ENCODE measurements at regions not wholly inside any gene's neighbourhood (a gene's known extent, or its start where the extent isn't known, plus 50 kb on each side); places are given as distances from the start of the nearest gene placed in this dataset.

DNA sequence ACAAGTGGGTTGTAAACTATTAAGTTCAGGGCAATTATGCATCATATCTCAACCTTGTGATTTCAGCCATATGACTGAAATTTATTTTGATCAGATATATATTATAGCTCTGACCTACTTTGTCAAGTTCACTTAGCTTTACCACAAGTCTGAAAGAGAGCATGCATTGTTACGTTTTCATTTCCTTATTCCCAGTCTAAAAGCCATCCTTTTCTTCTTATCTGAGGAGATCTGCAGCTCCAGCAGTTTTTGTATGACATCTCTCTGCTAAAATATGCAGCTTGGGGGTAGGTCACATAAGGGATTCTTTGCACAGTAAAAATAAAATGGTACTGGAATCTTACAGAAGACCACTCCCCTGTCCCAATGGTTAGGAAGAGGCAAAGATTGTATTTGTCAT lies 1682.8 kb upstream of the FLRT2 start:
- H3K36me3 Mint-ChIP-seq: no peaks in the 10 kb centered on the region
- no peak overlapping the region for H3K27ac Mint-ChIP-seq
- DNase-seq (no peak), ATAC-seq (no peak)
- no peaks in the 10 kb centered on the region for H3K27me3 Mint-ChIP-seq
- H3K9me3 Mint-ChIP-seq (ENCODE audit: low read depth): peaks cover 1% of the 10 kb centered on the region
- H3K4me1 Mint-ChIP-seq: no peaks in the 10 kb centered on the region
- no peak overlapping the region for H3K4me3 Mint-ChIP-seq
- CTCF ChIA-PET: no interaction called here

DNA sequence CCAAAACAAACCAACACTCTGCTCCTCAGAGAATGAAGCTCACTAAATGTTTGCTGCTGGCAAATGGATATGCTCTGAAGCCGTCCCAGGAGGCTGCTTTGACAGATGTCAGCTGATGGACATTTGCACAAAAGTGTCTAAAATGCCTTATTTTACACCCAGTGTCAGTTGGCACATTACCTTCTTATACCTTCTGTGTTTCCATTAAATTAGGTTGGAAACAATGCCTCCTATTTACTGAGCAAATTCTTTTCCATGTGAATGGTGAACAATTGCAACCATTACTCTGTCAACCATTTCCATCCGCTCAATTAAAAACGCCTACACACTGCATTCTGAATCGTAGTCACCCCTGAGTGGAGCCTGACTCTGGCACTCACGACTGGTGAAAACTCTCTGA lies 1679.9 kb upstream of the FLRT2 start:
- H3K27me3 Mint-ChIP-seq: no peaks in the 10 kb centered on the region
- H3K36me3 Mint-ChIP-seq: no peaks in the 10 kb centered on the region
- DNase-seq (no peak), ATAC-seq (no peak)
- H3K27ac Mint-ChIP-seq: no peak overlapping the region
- H3K4me3 Mint-ChIP-seq: no peak overlapping the region
- H3K4me1 Mint-ChIP-seq: no peaks in the 10 kb centered on the region
- H3K9me3 Mint-ChIP-seq (ENCODE audit: low read depth): no peaks in the 10 kb centered on the region
- CTCF ChIA-PET: no interaction called here

DNA sequence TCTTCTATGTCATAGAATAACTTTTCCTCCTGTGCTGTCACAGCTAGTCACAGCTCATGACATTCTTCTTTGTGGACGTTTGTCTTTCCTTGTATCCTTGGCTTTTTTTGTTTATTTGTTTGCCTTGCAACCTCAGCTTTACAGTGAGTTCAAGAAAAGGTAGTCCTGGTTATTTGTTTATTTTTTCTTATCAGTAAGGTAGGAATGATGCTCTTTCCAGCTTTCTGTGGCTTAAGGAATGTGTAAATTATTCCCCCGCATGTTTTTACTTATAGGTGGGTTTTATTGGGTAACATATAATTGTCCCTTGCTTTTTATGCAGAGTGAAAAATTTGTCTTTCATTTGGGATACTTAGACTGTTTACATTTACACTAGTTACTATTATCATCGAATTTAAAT lies 1673.6 kb upstream of the FLRT2 start:
- no peaks in the 10 kb centered on the region for H3K36me3 Mint-ChIP-seq
- H3K9me3 Mint-ChIP-seq (ENCODE audit: low read depth): peaks cover 14% of the 10 kb centered on the region
- no peak overlapping the region for H3K27ac Mint-ChIP-seq
- no peak overlapping the region for H3K4me3 Mint-ChIP-seq
- ATAC-seq (no peak), DNase-seq (no peak)
- no peaks in the 10 kb centered on the region for H3K27me3 Mint-ChIP-seq
- no peaks in the 10 kb centered on the region for H3K4me1 Mint-ChIP-seq
- CTCF ChIA-PET: no interaction called here

DNA sequence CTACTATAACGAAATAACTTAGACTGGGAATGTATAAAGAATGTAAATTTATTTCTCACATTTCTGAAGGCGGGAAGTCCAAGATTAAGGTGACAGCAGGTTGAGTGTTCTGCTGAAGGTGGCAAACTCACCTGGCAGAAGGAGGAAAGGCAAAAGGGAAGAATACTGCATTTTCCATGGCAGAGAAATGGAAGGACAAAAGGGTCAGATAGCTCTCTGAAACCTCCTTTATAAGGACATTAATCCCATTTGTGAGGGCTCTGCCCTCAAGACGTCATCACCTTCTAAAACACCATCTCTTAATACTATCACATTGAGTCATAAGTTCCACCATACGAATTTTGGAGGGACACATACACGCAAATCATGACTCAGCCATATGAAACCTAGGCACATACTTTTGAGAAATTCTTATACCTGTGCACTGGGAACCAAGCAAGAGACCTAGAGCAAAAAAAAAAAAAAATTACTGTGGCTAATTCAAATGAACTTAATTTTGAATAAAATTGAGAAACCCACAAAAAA lies 1669.3 kb upstream of the FLRT2 start:
- Mint-ChIP-seq H3K27ac (no peak overlapping the region), H3K27me3 (no peaks in the 10 kb centered on the region), H3K36me3 (no peaks in the 10 kb centered on the region), H3K9me3 (ENCODE audit: low read depth) (peaks cover 14% of the 10 kb centered on the region), H3K4me1 (no peaks in the 10 kb centered on the region), H3K4me3 (no peak overlapping the region)
- CTCF ChIA-PET: no interaction called here
- ATAC-seq (no peak), DNase-seq (no peak)

DNA sequence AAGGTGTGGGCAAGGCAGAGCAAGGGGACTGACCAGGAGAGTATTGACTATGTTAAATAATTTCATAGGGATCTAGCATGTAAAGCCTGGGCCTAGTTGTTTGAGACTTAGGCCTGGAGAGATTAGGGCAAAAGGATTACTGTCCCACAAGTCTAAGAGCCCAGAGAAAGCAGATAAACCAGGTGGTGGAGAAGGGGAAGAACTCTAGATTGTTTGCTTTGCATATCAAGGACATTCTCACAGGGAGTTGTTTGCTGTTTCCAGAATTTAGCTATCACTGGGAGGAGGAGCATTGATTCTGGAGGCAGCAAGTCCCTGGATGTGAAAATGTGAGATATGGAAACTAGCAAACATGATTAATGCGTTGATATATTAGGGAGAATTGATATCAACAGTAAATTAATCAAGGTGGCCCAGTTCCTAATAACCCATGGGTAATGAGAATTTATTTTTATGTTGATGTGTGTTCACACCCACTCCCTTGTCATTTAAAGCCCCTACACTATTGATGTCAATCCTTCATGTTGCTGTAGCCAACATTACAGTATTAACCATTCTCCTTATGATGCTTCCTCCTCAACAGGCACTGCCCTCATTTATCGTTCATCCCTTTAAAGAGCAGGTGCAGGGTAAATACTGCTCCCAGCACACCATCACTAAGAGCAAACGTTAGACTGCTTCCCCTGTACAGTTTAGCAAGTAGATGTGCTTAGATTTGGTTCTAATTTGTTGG lies 1666.7 kb upstream of the FLRT2 start:
- Mint-ChIP-seq H3K36me3 (no peaks in the 10 kb centered on the region), H3K9me3 (ENCODE audit: low read depth) (peaks cover 7% of the 10 kb centered on the region), H3K27me3 (no peaks in the 10 kb centered on the region), H3K4me3 (no peak overlapping the region), H3K27ac (no peak overlapping the region), H3K4me1 (no peaks in the 10 kb centered on the region)
- no peak for DNase-seq
- ATAC-seq: no peak
- CTCF ChIA-PET: no interaction called here

DNA sequence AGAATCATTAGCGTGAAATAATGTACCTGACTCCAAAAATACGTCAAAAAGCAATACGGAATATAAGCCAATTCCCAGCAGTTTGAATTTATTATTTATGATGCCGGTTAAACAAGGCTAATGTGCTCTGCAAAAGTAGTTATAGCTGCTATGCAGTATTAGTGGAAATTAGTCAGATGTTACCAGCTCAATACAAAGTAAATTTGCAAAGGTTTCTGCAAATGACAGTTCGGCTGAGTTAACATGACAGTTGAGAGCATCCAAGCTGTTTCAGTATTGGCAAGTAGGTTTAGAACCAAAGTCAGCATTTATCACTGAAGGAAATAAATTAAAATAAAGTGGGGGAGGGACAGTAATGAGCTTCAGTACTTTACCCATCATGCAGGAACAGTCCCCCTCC lies 1665.8 kb upstream of the FLRT2 start:
- no peak overlapping the region for H3K27ac Mint-ChIP-seq
- H3K4me3 Mint-ChIP-seq: no peak overlapping the region
- H3K36me3 Mint-ChIP-seq: no peaks in the 10 kb centered on the region
- CTCF ChIA-PET: no interaction called here
- H3K9me3 Mint-ChIP-seq (ENCODE audit: low read depth): peaks cover 6% of the 10 kb centered on the region
- H3K27me3 Mint-ChIP-seq: no peaks in the 10 kb centered on the region
- no peak for ATAC-seq
- DNase-seq: no peak
- no peaks in the 10 kb centered on the region for H3K4me1 Mint-ChIP-seq

DNA sequence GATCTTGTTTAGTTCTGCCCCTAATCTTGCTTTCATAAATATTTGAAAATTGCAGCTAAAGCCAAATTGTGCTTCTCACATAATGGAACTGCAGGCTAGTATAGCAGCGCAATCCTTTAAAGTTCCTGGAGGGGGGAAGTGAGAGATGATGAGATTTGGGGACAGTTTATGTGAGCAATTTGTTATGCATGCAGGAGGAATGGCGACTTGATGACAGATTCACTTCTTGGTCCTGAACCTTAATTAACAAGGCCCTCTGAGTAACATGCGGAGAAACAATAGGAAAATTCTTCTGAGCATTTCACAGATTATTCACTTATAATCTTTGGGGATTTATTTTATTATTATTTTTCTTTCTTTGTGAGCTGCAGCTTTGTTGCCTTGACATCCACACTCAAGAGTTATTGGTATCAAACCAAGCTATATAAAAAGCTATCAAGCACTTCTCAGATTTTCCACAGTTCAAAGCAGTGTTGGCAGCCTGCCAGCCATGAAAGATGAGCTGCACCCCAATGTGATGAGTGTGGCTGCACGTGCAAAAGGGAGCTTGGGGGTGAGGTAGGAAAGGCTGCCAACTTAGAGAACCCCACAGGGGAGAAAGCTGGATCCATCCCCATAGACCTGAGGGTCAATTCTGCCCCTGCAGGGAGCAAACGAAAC lies 1662.2 kb upstream of the FLRT2 start:
- H3K4me3 Mint-ChIP-seq: no peak overlapping the region
- no peaks in the 10 kb centered on the region for H3K36me3 Mint-ChIP-seq
- no peak overlapping the region for H3K27ac Mint-ChIP-seq
- CTCF ChIA-PET: no interaction called here
- H3K9me3 Mint-ChIP-seq (ENCODE audit: low read depth): peaks cover 6% of the 10 kb centered on the region
- H3K27me3 Mint-ChIP-seq: no peaks in the 10 kb centered on the region
- DNase-seq: no peak
- no peaks in the 10 kb centered on the region for H3K4me1 Mint-ChIP-seq
- no peak for ATAC-seq

DNA sequence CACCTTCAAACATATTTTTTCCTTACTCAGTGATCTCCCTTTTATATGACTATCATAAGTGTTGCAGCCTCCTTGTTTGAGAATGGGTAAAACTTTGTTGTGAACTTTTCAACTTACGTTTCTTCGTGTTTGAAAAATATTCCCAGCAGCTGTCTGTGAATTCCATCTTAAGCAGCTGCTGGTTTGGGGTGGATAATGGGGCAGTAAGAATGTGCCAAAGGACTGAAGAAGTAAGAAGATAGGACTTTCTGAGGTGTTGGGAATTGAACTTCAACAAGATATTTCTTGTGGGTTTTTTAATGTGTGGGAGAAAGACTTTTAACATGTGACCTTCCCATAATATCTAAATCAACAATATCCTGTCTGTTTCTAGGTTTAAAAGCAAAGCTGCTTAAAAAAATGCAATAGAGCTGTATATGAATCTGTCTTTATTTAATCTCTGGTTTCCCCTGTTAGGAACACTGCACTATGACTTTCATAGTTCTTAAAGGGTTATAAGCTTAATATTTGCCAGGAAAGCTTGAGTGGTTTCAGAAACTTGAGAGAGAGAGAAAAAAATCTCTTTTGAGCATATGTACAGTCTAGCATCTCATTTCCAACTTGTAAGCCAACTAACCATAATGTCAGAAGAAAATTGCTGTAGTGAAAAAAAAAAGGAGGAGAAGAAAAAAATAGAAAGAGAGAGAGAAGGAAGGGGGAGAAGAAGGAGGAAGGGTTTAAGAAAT lies 1659.2 kb upstream of the FLRT2 start:
- ATAC-seq (no peak), DNase-seq (no peak)
- Mint-ChIP-seq H3K27me3 (no peaks in the 10 kb centered on the region), H3K4me3 (no peak overlapping the region), H3K4me1 (no peaks in the 10 kb centered on the region), H3K27ac (no peak overlapping the region), H3K9me3 (ENCODE audit: low read depth) (peaks cover 13% of the 10 kb centered on the region), H3K36me3 (no peaks in the 10 kb centered on the region)
- CTCF ChIA-PET: no interaction called here

DNA sequence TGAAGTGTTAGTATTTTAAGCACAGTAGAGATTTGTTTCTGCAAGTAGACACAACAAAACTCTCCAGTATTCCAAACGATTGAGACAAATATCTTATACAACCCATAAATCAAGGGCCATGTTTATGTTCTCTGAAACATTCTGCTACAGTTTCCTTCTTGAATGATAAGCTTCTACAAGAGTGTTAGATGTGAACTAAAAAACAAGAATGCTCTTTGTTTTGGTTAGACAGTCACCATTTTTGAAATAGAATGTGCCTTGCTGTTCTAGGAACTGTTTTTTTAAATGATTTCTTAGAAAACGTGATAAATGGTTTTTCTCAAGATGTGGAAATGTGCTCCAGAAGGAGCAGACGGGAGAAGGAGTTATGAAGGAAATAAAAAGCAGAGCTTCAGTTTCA lies 1656.3 kb upstream of the FLRT2 start:
- no peak overlapping the region for H3K4me3 Mint-ChIP-seq
- CTCF ChIA-PET: no interaction called here
- H3K36me3 Mint-ChIP-seq: no peaks in the 10 kb centered on the region
- ATAC-seq (no peak), DNase-seq (no peak)
- H3K4me1 Mint-ChIP-seq: no peaks in the 10 kb centered on the region
- H3K9me3 Mint-ChIP-seq (ENCODE audit: low read depth): peaks cover 12% of the 10 kb centered on the region
- no peak overlapping the region for H3K27ac Mint-ChIP-seq
- no peaks in the 10 kb centered on the region for H3K27me3 Mint-ChIP-seq

DNA sequence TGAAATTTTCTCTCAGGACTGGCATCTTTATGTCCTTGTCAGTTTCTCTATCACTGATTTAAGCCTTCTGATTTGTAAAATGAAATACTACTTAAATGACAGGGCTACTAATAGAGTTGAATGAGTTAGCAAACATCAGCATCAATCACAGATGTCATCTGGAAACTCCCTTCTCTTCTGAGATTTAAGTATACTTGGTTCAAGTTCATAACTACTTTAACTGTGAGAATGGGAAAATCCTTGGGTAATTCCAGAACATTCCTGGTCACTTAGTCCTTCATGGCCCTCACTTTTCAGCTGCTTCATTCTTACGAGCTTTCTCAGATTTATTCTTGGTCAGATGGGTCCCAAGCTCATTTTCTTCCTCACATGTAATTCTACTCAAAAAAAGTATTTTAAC lies 1655.3 kb upstream of the FLRT2 start:
- no peaks in the 10 kb centered on the region for H3K27me3 Mint-ChIP-seq
- ATAC-seq (no peak), DNase-seq (no peak)
- H3K27ac Mint-ChIP-seq: no peak overlapping the region
- no peaks in the 10 kb centered on the region for H3K36me3 Mint-ChIP-seq
- no peak overlapping the region for H3K4me3 Mint-ChIP-seq
- peaks cover 14% of the 10 kb centered on the region for H3K9me3 Mint-ChIP-seq (ENCODE audit: low read depth)
- no peaks in the 10 kb centered on the region for H3K4me1 Mint-ChIP-seq
- CTCF ChIA-PET: no interaction called here

DNA sequence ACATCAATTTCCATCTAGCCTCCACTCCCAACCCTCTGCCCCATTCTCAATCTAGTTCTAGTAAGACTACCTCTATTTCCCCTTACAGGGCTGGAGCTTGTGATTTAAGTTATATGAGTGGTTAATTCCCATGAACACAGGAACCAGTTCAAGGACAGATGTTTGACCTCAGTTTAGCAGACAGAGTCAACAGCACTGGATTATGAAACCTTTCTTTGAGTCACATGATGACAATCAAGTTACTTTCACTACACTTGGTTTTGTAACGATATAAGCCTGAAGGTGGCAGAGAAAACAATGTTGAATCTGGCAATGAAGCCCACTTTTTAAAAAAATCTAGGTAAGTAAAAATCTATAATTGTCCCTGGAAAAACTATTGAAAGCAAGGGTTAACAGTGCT lies 1646.2 kb upstream of the FLRT2 start:
- no peaks in the 10 kb centered on the region for H3K27me3 Mint-ChIP-seq
- no peak overlapping the region for H3K4me3 Mint-ChIP-seq
- peaks cover 14% of the 10 kb centered on the region for H3K9me3 Mint-ChIP-seq (ENCODE audit: low read depth)
- ATAC-seq: no peak
- H3K36me3 Mint-ChIP-seq: no peaks in the 10 kb centered on the region
- H3K27ac Mint-ChIP-seq: no peak overlapping the region
- no peak for DNase-seq
- CTCF ChIA-PET: no interaction called here
- no peaks in the 10 kb centered on the region for H3K4me1 Mint-ChIP-seq

DNA sequence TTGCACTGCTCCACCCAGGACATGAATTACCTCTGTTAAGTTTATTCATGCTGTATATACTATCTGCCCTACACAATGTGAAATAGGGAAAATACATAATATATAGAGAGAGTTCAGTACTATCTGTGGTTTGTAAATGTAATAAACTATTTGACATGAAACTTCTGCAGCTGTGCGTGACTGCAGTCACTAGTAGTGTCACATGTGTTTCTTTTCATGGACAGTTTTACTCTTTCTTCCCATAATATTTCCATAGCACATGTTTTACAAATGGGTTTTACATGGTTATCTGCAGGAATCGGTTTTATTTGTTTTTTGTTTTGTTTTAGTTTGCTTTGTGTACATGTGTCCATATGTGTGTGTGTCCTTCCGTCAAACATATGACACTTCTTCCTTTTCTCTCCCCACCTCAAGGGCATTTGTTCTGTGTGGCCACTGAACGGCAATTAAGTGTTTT lies 1644.1 kb upstream of the FLRT2 start:
- Mint-ChIP-seq H3K4me3 (no peak overlapping the region), H3K36me3 (no peaks in the 10 kb centered on the region), H3K9me3 (ENCODE audit: low read depth) (peaks cover 11% of the 10 kb centered on the region), H3K27me3 (no peaks in the 10 kb centered on the region), H3K27ac (no peak overlapping the region), H3K4me1 (no peaks in the 10 kb centered on the region)
- no peak for ATAC-seq
- no peak for DNase-seq
- CTCF ChIA-PET: no interaction called here

DNA sequence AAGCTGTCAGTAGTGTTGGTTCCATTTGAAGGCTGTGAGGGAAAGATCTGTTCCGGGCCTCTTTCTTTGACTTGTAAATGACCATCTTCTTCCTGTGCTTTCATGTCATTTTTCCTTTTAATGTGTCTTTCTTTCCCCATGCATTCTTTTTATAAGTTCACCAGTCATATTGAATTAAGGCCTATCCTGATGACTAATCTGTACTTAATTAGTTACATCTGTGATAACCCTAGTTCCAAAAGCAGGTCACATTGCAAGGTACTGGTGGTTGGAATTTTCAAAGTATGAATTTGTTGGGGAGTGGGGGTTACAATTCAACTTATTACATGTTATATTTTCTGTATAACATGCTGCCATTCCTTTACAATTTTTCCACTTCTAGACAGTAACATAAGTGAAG lies 1642.1 kb upstream of the FLRT2 start:
- CTCF ChIA-PET: no interaction called here
- Mint-ChIP-seq H3K4me1 (no peaks in the 10 kb centered on the region), H3K27ac (no peak overlapping the region), H3K36me3 (no peaks in the 10 kb centered on the region), H3K4me3 (no peak overlapping the region), H3K27me3 (no peaks in the 10 kb centered on the region), H3K9me3 (ENCODE audit: low read depth) (peaks cover 8% of the 10 kb centered on the region)
- DNase-seq (no peak), ATAC-seq (no peak)

DNA sequence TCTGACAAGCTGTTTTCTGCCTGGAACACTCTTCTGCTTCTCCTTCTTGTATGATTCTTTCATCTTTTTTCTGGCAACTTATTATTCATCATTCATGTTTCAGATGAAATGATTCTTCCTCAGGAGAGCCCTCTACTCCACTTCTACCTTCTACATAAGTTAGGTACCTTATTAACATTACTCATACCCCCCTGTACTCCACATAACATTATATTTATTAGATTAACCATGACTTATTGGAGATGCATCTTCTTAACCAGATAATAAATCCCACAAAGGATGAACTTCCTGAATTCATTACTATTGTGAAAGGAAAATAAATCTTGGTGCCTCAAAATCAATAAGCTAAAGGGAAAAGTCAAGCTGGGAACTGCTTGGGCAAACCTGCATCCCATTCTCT lies 1636.5 kb upstream of the FLRT2 start:
- Mint-ChIP-seq H3K27ac (no peak overlapping the region), H3K9me3 (ENCODE audit: low read depth) (peaks cover 12% of the 10 kb centered on the region), H3K4me1 (no peaks in the 10 kb centered on the region), H3K36me3 (no peaks in the 10 kb centered on the region), H3K4me3 (no peak overlapping the region), H3K27me3 (no peaks in the 10 kb centered on the region)
- DNase-seq (no peak), ATAC-seq (no peak)
- CTCF ChIA-PET: no interaction called here

All from activated CD8-positive, alpha-beta memory T cell treated with anti-CD3 and anti-CD28 coated beads, Interleukin-2, amount 10 ng/mL, durations not matched to agents 7 days and 5 days (primary cell).